ENCODE measurements at regions not wholly inside any gene's neighbourhood (a gene's known extent, or its start where the extent isn't known, plus 50 kb on each side); places are given as distances from the start of the nearest gene placed in this dataset.

DNA sequence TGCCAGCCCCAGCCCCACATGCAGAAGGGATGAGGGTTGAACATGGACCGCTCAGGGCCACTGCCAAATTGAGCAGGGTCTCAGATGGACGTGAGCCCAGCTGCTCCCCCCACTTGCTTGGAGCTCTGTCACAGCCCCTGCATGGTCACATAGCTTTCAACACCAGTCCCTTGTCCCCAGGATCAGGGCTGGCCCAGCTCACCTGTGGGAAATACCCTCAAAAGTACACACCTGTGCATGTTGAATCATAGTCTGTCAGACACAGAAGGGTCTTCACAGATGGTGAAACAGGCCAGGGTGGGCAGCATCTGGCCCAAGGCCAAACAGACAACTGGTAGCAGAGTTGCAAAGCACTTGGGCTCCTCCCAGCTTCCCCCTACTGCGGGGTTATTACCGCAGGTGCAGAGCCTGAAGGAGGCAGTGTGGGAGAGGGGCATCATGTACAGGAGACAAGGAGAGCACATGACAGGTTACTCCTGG is 77.6 kb upstream of the UNC5B start:
- TF ChIP-seq, protein P1, sequence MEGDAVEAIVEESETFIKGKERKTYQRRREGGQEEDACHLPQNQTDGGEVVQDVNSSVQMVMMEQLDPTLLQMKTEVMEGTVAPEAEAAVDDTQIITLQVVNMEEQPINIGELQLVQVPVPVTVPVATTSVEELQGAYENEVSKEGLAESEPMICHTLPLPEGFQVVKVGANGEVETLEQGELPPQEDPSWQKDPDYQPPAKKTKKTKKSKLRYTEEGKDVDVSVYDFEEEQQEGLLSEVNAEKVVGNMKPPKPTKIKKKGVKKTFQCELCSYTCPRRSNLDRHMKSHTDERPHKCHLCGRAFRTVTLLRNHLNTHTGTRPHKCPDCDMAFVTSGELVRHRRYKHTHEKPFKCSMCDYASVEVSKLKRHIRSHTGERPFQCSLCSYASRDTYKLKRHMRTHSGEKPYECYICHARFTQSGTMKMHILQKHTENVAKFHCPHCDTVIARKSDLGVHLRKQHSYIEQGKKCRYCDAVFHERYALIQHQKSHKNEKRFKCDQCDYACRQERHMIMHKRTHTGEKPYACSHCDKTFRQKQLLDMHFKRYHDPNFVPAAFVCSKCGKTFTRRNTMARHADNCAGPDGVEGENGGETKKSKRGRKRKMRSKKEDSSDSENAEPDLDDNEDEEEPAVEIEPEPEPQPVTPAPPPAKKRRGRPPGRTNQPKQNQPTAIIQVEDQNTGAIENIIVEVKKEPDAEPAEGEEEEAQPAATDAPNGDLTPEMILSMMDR (IDR thresholded peaks at IDR 0.05; ENCODE audit: unreplicated experiment) = no peak
- H3K27ac Mint-ChIP-seq (ENCODE audit: unreplicated experiment) = no peak overlapping the region
- peaks cover 41% of the 10 kb centered on the region for H3K4me1 Mint-ChIP-seq (ENCODE audit: unreplicated experiment)
- no peaks in the 10 kb centered on the region for H3K36me3 Mint-ChIP-seq (ENCODE audit: low read depth, unreplicated experiment)
- no peaks in the 10 kb centered on the region for H3K9me3 Mint-ChIP-seq (ENCODE audit: unreplicated experiment)
- H3K4me3 Mint-ChIP-seq (ENCODE audit: unreplicated experiment) = no peak overlapping the region
- DNase-seq (ENCODE audit: low spot score) = no peak
- H3K27me3 Mint-ChIP-seq (ENCODE audit: unreplicated experiment) = peaks cover 14% of the 10 kb centered on the region

DNA sequence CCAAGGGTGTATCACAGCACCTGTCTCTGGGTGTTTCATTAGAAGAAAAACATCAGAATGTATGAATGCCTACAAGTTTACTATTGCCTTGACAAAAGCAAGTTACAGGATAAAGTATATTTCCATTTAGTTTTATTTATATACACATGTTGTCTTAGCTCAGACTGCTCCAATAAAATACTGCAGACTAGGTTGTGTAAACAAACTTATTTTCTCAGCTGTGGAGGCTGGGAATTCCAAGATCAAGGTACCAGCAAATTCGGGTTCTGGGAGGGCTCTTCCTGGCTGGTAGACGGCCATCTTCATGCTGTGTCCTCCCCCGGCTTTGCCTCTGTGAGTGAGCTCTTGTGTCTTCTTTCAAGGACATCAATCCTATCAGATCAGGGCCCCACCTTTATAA is 77.1 kb upstream of the UNC5B start:
- Mint-ChIP-seq H3K27me3 (ENCODE audit: unreplicated experiment) (peaks cover 14% of the 10 kb centered on the region), H3K4me1 (ENCODE audit: unreplicated experiment) (peaks cover 41% of the 10 kb centered on the region), H3K9me3 (ENCODE audit: unreplicated experiment) (no peaks in the 10 kb centered on the region), H3K27ac (ENCODE audit: unreplicated experiment) (no peak overlapping the region), H3K36me3 (ENCODE audit: low read depth, unreplicated experiment) (no peaks in the 10 kb centered on the region), H3K4me3 (ENCODE audit: unreplicated experiment) (no peak overlapping the region)
- DNase-seq (ENCODE audit: low spot score) = no peak
- TF ChIP-seq, protein P1 (IDR thresholded peaks at IDR 0.05; ENCODE audit: unreplicated experiment) = no peak

DNA sequence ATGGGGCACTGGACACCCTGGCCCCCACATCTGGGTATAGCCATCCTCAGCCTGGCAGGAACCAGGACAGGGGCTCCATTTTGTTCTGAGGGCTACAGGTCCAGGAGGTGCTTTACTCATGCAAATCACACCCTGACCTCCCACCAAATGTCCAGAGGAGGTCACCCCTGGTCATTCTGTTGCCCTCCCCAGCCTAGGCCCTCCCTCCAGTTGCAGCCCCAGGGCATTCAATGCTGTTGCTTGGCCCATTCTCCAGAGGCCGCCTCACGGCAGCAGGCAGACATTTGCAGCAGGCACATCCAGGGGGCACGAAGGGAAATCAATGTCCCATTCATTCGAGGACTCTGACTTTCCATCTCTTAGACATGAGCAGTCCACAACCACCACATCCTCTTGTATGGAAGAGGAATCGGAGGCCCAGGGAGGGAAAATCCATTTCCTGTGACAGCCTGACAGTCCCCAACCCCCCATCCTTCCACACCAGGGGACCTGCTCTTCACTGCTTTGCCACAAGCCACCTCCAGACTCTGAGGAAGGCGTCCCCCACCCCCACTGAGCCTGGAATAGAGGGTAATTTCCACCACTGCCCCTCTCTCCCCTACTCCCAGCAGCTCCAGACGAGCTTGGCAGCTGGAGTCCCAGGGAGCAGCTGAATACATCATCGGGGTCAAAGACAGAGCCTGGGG is 76.2 kb upstream of the UNC5B start:
- H3K9me3 Mint-ChIP-seq (ENCODE audit: unreplicated experiment) = no peaks in the 10 kb centered on the region
- no peak for DNase-seq (ENCODE audit: low spot score)
- TF ChIP-seq, protein P1 (IDR thresholded peaks at IDR 0.05; ENCODE audit: unreplicated experiment) = no peak
- no peak overlapping the region for H3K27ac Mint-ChIP-seq (ENCODE audit: unreplicated experiment)
- peaks cover 11% of the 10 kb centered on the region for H3K27me3 Mint-ChIP-seq (ENCODE audit: unreplicated experiment)
- no peaks in the 10 kb centered on the region for H3K36me3 Mint-ChIP-seq (ENCODE audit: low read depth, unreplicated experiment)
- peaks cover 41% of the 10 kb centered on the region for H3K4me1 Mint-ChIP-seq (ENCODE audit: unreplicated experiment)
- no peak overlapping the region for H3K4me3 Mint-ChIP-seq (ENCODE audit: unreplicated experiment)

DNA sequence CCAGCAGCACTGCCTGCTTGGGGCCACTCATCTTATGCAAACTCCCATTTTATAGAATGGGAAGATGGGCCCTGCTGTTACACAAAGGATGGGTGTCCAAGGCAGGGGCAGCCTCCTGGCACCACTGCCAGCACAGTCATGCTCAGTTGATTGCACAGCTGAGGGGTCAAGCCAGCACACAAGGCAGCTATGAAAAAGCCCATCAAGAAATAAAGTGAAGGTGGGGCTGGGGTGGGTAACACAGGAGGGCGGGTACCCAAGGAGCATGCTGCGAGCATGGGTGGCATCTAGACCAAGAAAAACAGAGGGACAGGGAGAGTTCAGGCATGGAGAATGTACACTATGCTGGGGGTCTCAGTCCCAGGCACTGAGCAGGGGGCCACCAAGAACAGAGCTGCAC is 74.7 kb upstream of the UNC5B start:
- TF ChIP-seq, protein P1 (IDR thresholded peaks at IDR 0.05; ENCODE audit: unreplicated experiment) = no peak
- Mint-ChIP-seq H3K27ac (ENCODE audit: unreplicated experiment) (no peak overlapping the region), H3K4me3 (ENCODE audit: unreplicated experiment) (no peak overlapping the region), H3K27me3 (ENCODE audit: unreplicated experiment) (peaks cover 9% of the 10 kb centered on the region), H3K4me1 (ENCODE audit: unreplicated experiment) (peaks cover 26% of the 10 kb centered on the region), H3K9me3 (ENCODE audit: unreplicated experiment) (no peaks in the 10 kb centered on the region), H3K36me3 (ENCODE audit: low read depth, unreplicated experiment) (no peaks in the 10 kb centered on the region)
- DNase-seq (ENCODE audit: low spot score) = no peak

DNA sequence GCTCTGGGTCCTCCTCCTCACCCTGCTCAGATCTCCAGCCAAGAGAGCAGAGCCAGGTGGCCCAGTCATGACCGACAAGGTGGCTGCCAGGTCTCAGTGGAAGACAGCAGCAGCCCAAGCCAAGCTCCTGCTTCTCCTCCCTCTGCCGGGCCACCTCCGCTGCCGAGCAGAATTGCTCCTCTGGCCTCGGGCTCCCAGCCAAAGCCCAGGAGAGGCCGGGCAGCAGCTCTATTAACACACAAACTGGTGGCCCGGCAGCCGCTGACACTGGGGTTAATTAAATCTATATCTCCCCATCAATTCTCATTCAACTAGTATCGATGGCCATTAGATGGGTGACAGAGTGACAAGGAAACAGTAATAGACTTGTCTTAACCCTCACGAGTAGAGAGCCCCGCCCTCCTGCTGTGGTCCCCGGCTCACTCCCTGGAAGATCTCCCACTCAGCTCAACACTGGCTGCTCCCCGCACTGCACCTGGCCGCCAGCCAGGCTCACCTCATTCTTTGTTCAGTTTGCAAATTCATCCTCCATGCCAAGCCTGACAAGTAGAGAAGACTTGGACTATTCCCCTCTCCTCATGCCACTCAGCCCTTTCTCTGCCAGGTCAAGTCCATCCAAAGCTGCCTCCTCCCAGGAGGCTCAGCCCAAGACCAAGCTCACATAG is 74.1 kb upstream of the UNC5B start:
- Mint-ChIP-seq H3K36me3 (ENCODE audit: low read depth, unreplicated experiment) (no peaks in the 10 kb centered on the region), H3K4me1 (ENCODE audit: unreplicated experiment) (peaks cover 22% of the 10 kb centered on the region), H3K27me3 (ENCODE audit: unreplicated experiment) (peaks cover 9% of the 10 kb centered on the region), H3K9me3 (ENCODE audit: unreplicated experiment) (no peaks in the 10 kb centered on the region), H3K27ac (ENCODE audit: unreplicated experiment) (no peak overlapping the region), H3K4me3 (ENCODE audit: unreplicated experiment) (no peak overlapping the region)
- TF ChIP-seq, protein P1 (IDR thresholded peaks at IDR 0.05; ENCODE audit: unreplicated experiment) = no peak
- DNase-seq (ENCODE audit: low spot score) = no peak
